Astrocyte of the cerebellum (primary cell): ENCODE measurements at regions not wholly inside any gene's neighbourhood (a gene's known extent, or its start where the extent isn't known, plus 50 kb on each side); places are given as distances from the start of the nearest gene placed in this dataset.

Source experiments
- DNase-seq: peaks from one replicate; pipeline ENCODE4 v3.0.0-alpha.2; 2011; ENCODE audit warnings: low read depth
- H3K4me3 ChIP-seq: 2 replicates; pipeline ENCODE4 v1.5.1; 2011; ENCODE audit warnings: mild to moderate bottlenecking, low read depth, low read length, moderate library complexity
- in situ Hi-C: cut with HindIII; loops from 2 replicates; pipeline ENCODE4 v1.10.0; 2017; ENCODE audit warnings: low sequenced_read_pairs
- TF ChIP-seq, protein P1 (sequence below): IDR thresholded peaks from 2 replicates; pipeline ENCODE4 v1.5.1; 2012; ENCODE audit warnings: low read length, low read depth, moderate library complexity, mild to moderate bottlenecking; ENCODE audit errors: missing control alignments

DNA sequence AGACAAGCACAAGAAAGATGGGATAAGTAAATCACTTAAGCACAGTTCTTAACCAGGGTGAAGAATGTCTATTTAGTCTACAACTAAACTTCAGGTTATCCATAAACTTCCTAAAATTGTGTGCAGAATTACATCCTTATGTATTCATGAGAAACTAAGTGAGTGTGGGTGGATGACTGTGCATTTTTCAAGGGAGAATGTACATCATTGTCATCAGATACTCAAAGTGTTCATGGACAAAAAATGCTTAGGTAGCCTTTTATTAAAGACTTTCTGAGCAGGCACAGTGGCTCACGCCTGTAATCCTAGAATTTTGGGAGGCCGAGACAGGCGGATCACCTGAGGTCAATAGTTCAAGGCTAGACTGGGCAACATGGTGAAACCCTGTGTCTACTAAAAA lies 2023.8 kb downstream of the LRRC4C start:
- TF ChIP-seq, protein P1, sequence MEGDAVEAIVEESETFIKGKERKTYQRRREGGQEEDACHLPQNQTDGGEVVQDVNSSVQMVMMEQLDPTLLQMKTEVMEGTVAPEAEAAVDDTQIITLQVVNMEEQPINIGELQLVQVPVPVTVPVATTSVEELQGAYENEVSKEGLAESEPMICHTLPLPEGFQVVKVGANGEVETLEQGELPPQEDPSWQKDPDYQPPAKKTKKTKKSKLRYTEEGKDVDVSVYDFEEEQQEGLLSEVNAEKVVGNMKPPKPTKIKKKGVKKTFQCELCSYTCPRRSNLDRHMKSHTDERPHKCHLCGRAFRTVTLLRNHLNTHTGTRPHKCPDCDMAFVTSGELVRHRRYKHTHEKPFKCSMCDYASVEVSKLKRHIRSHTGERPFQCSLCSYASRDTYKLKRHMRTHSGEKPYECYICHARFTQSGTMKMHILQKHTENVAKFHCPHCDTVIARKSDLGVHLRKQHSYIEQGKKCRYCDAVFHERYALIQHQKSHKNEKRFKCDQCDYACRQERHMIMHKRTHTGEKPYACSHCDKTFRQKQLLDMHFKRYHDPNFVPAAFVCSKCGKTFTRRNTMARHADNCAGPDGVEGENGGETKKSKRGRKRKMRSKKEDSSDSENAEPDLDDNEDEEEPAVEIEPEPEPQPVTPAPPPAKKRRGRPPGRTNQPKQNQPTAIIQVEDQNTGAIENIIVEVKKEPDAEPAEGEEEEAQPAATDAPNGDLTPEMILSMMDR: no peak
- no peak overlapping the region for H3K4me3 ChIP-seq
- in situ Hi-C loops: no loop called here
- no peak for DNase-seq

GRCh38 chr11:39434466-39434865 lies 2025.0 kb downstream of the LRRC4C start:
- in situ Hi-C loops: no loop called here
- H3K4me3 ChIP-seq: no peak overlapping the region
- TF ChIP-seq, protein P1: no peak
- no peak for DNase-seq

DNA sequence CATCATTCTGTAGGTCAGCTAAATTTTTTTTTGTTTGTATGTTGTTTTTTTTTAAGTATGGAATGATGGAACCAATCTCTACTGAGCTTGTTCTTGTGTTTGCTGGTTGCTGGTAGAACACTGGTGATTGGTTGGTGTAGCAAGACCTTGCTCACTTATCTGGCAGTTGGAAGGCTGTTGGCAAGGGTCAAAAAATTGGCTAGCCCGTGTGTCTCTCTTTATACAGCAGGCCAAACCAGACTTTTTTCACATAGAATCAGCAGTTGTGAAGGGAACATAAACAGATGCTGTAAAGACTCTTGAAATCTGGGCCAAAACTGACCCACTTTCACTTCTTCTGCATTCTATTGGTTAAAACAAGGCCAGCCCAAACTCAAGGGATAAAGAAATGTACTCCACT lies 2026.5 kb downstream of the LRRC4C start:
- H3K4me3 ChIP-seq: no peak overlapping the region
- in situ Hi-C loops: no loop called here
- TF ChIP-seq, protein P1: no peak
- no peak for DNase-seq

- in situ Hi-C loops: no loop called here
- H3K4me3 ChIP-seq: no peak overlapping the region
- TF ChIP-seq, protein P1: no peak
- DNase-seq: no peak
These were observed 2034.2 kb downstream of the LRRC4C start for GRCh38 chr11:39425226-39425625.

DNA sequence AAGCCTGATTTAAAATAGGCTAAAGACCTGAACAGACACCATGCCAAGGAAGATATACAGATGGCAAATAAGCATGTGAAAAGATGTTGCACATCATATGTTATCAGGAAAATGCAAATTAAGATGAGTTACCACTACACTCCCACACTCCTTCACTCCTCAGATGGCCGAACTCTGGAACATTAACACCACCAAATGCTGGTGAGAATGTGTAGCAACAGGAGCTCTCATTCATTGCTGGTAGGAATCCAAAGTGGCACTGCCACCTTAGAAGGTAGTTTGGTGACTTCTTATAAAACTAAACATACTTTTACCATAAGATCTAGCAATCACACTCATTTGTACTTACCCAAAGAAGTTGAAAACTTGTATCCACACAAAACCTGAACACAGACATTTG lies 2047.3 kb downstream of the LRRC4C start:
- TF ChIP-seq, protein P1: no peak
- in situ Hi-C loops: no loop called here
- H3K4me3 ChIP-seq: no peak overlapping the region
- DNase-seq: no peak

DNA sequence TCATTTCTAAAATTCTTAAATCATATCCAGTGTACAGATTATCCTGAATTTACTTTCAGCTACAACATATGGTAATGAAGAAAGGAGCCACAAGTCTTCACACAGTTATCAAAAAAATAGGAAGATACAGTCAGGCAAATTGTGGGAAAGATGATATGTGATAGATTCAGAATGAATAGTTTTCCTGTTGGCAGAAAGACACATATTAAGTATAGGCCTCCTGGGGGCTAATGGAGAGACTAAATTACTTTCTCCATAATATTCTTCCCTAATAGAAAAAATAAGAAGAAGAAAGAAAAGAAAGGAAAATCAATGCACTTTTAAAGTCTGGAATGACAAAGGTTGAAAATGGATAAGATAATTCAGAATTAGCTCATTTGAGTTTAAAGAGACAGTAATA lies 2073.5 kb downstream of the LRRC4C start:
- DNase-seq: no peak
- TF ChIP-seq, protein P1: no peak
- H3K4me3 ChIP-seq: no peak overlapping the region
- in situ Hi-C loops: no loop called here

DNA sequence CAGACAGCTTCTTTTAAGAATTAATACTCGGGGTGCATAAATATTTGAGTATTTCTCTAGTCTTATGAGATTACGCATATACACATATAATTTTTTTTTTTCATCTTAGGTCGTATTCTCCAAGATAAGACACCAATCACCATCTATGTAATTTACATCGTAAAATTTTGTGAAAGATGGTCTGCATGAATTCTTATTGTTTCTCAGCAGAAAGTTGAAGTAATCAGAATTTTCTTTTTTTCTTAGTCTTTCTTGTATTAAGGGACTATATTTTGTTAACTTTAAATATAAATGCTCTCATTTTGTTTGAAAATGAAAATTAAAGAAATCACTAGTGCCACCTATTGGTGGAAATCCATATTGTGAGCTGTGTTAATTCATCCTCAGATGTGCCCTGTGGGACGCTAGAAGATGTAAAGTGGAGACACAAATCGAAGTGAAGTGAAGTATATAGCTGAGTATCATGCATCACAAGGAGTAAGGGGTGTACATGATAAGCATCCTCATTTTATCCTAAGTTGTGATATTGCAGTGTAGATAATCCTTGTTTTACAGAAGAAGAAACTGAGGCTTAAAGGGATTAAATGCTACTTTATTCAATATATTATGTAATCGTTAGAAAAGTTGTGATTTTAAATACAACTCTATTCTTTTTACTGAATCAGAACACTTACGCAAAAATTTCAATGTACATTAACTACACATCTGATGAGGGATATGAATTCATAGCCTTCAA lies 2084.3 kb downstream of the LRRC4C start:
- DNase-seq: peak; percentile 2
- in situ Hi-C loops: no loop called here
- TF ChIP-seq, protein P1: peak; percentile 45
- H3K4me3 ChIP-seq: no peak overlapping the region
